ENCODE measurements at regions not wholly inside any gene's neighbourhood (a gene's known extent, or its start where the extent isn't known, plus 50 kb on each side); places are given as distances from the start of the nearest gene placed in this dataset.

- no peak for DNase-seq
These were observed 281.3 kb upstream of the ARRDC4 start for GRCh38 chr15:97679106-97679688.

- DNase-seq, result no peak
These were observed 279.8 kb upstream of the ARRDC4 start for GRCh38 chr15:97680606-97681220.

- DNase-seq, result no peak
These were observed 276.7 kb upstream of the ARRDC4 start for GRCh38 chr15:97683831-97684230.

DNA sequence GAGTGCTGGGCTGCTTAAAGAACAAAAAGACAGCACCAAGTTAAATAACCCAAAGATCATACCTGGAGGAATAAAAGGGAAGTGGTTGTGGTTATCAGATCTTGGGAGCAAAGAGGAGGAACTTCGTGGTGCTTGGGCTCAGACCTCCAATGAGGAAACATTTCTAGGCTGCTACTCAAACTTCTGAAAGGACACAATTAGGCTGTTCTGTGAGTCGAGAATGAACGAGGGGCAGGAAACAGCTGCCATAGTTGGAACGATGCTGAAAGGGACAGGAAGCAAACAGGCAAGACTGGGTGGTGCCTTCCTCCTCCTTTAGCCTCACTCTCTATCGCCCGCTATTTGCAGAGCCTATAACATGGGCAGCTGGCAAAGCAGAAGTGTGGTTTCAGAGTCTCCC, 276.3 kb upstream of the ARRDC4 start:
- DNase-seq, result no peak

DNA sequence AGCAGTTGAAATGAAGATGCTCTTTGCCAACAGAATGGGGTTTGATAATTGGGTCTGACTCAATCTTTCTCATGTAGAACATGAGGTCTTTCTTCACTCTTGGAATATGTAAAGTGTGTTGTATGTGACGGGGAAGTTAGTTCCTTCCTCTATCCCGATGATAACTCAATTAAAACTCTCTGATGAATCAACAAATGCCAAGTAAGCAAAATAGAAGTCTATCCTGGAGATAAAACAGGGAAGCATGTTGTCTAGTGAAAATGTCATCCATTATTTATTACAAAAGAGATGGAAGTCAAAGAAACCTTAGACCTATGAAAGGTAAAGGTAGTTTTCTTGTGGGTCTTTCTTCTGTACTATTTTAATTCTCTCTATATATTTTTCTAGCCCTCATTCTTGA, 274.2 kb upstream of the ARRDC4 start:
- DNase-seq, result no peak

DNA sequence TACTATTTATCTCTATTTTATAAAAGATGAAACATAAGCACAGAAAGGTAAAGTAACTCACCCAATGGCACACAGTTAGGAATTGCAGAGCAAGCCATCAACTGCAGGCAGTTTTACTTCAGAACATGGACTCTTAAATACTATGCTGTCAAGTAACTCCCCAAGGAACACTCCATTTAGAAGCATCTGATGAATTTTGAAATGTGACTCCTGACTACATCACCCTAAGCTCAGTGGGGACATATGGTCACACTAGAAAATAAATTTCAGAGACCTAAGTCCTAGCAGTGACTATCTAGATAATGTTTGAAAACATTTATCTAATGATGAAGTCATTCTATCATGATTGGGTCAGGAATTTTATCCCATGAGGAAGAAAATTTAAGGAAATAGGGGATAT, 272.8 kb upstream of the ARRDC4 start:
- no peak for DNase-seq

GRCh38 chr15:97688177-97688576, 272.3 kb upstream of the ARRDC4 start:
- DNase-seq, result no peak

DNA sequence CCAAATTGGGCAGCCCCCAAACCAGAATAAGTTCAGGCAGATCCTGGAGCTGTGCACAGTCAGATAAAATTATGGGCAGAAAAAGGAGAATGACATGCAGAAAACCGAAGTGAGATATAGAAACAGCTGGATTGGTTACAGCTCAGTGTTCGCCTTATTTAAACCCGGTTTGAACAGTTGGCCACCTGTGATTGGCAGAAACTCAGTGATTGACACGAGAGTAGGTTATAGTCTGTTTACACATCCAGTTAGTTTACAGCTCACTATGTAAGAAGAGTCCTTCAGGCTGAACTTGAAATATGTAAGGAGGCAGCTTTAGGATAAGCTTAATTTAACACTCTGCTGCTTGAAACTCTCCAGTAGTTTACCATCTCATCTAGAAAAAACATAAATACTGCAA, 271.6 kb upstream of the ARRDC4 start:
- DNase-seq, result no peak

- DNase-seq, result no peak
These were observed 269.4 kb upstream of the ARRDC4 start for GRCh38 chr15:97691078-97691477.

GRCh38 chr15:97691799-97692198, 268.7 kb upstream of the ARRDC4 start:
- DNase-seq, result no peak

GRCh38 chr15:97692301-97693015, 268.0 kb upstream of the ARRDC4 start:
- no peak for DNase-seq

DNA sequence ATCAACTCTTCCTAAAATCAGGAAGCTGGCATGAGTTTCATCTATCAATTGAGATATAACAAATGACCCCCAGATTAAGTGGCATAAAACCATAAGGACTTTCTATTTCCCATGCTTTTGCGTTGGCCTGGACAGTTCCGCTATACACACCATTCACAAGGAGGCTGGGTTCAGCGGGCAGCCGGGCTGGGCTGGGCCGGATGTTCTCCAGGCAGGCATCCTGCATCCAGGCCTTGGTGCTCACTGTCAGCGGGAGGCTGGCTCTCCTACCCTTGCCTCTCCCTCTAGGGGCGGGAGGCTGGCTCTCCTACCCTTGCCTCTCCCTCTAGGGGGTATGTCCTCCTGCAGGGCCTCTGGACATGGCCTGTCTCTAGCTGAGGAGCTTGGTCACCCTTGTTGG, 266.0 kb upstream of the ARRDC4 start:
- DNase-seq, result no peak

DNA sequence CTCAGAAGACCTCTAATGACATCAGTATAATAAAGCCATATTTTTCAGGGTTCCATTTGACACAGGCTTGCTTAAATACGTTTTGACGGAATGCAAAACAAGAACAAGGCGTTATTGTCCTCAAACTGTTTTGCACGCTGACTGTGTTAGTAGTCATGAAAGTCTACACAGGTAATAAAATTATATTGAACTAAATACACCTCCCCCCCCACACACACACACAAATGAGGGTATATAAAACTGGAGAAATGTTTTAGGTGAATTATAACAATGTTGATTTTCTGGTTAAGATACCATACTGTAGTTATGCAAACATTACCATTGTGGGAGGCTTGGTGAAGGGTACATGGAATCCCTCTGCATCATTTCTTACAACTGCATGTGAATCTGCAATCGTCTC, 257.1 kb upstream of the ARRDC4 start:
- DNase-seq, result no peak

DNA sequence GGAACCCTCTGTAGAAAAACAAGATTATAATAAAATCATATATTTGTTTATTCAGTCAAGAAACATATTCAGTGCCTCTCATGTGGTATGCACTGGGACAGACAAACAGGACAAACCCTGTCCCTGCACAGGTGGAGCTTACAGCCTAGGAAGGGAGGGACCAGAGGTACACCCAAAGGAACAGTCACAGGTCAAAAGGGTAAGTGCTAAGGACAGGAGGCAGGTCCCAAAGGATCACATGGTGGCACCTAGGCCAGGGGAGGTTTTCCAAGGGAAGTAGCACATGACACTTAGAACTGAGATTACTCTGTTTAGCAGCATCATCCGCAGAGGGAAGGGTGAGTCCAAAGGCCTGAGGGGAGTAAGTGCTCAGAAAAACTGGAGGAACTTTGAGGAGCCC, 254.4 kb upstream of the ARRDC4 start:
- DNase-seq, result no peak

- DNase-seq, result no peak
These were observed 252.3 kb upstream of the ARRDC4 start for GRCh38 chr15:97708252-97708651.

DNA sequence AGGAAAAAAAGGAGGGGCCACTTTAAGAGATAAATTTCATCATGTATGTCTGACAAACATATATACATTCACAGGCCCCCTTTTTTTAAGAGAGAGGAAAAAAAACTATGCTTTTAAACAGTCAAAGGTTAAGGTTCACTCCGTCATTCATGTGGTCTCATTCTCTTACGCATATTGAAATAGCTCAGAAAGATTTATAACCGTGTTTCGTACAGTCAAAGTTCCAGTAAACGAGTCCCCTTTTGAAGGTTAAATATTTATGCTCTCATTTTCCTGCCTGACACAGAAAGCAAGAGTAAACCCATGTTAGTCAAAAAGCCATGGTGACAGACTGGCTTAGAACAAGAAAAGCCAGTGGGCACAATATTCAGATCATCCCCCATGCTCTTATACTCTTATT, 248.0 kb upstream of the ARRDC4 start:
- DNase-seq, result no peak

DNA sequence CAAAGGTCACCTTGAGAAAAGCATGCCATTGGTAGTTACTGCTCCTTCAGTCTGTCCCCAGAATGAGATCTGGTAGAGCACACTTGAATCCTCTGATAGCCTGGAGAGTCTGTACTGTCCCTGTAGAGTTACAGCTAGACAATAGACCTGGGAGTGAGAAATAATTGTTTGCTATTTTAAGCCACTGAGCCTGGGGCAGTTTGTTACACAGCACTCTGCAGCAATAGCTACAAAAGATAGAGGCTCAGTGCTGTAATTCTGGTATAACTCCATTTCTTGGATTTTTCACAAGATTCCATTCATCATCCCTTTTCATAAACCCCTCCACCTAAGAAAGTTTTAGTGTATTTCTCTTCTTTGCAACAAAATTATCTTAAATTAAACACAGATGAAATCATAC, 242.7 kb upstream of the ARRDC4 start:
- DNase-seq, result no peak

- DNase-seq, result no peak
These were observed 242.0 kb upstream of the ARRDC4 start for GRCh38 chr15:97718509-97718908.

- no peak for DNase-seq
These were observed 231.7 kb upstream of the ARRDC4 start for GRCh38 chr15:97728791-97729190.

DNA sequence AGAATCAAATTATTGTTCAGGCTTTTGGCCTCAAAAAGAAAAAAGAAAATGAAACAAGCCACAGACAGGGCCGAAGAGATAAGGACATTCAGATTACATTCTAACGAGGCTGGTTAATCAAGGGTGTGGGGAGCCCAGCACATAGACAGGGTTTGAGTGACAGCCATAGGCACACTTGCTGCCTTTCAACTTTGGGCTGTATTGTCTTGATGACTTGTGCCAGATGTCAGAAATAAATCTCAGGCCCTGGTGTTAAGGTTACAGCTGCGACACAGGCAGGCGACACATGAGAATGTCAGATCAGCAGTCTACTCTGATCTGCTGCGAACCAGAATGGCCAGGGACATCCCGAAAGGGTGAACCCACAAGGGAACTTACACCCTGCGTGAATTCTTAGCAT, 231.2 kb upstream of the ARRDC4 start:
- no peak for DNase-seq

DNA sequence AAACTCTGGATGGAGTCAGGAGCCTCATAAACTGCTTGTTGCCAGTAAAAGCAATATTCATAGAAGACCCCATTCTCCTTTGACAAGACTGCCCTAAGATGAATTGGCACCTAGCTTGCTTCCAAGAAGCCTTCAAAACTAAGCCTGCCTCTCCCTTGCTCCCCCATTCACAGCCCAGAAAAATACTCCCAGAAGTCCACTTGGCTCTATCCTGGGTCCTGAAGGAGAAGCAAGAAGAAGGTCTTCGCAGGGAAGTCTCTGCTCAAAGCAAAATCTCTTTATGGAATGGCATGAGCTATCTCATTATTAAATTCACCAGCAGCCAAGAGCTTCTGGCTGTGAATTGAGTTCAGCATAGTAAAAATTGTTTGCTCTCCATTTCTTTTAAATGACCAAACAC, 230.2 kb upstream of the ARRDC4 start:
- no peak for DNase-seq

DNA sequence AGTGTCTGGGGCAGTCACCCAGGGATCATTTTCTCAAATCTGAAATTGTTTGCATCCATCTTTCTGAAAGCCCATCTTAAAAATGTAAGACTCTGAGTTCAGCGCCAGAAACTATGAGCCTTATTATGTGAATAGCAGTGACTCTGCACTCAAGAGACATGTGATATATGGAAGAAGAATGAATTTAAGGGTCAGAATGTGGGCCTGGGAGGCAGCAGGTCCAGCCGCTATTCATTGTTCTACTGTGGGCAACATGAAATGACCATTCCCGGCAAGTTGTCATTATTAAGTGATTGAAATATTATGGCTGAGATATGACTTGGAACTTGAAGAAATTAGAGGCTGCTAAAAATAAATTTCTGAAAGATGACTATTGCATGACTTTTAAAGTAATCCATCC, 228.6 kb upstream of the ARRDC4 start:
- no peak for DNase-seq

DNA sequence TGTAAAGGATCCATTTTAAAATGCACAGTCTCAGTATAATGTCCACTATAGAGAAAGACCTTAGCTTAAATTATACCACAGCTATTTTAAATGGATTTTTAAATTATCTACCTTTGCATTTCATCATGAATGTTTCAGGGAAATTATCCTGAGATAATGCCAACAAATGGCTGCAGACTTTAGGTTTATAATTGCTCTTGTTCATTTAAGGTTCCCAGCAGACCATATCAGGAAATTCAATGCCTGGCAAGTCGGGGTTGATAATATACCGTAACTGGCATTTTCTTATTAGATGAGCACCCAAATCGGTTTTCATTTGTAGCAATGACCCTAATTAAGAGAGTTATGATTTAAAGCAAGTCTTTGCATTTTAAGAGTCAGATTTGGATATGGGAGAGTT, 227.1 kb upstream of the ARRDC4 start:
- no peak for DNase-seq

DNA sequence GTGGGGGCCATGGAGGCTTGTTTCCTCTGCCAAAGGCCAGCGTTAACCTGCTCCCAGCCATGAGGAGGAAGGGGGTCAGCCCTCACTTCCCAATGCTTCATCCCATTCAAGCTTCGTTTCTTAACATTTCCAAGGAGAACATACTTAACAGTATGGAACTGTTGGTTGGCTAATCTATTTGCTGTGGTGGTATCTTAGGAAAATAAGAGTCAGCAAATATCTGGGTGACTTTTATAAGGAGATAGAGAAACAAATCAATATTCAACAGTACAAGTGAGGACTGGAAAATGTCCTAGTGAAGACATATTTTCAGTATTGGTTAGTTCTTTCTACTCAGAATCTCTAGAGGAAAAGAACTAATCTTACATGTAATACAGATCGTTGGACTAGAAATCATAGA, 223.8 kb upstream of the ARRDC4 start:
- DNase-seq, result no peak

Data from fibroblast of skin of right biceps (primary cell).